RWPE1 (cell line): ENCODE measurements at regions not wholly inside any gene's neighbourhood (a gene's known extent, or its start where the extent isn't known, plus 50 kb on each side); places are given as distances from the start of the nearest gene placed in this dataset.

Experiments
- CTCF ChIA-PET: fragments of 350-600 bp; sonication (Branson Sonifier 250); formaldehyde crosslinking; extraction: SDS; loops from one replicate; lab custom pipeline; 2021; lab: Yijun Ruan, JAX
- POLR2A ChIA-PET: fragments of 400-600 bp; formaldehyde crosslinking; extraction: SDS; loops from one replicate; lab custom pipeline; 2020; ENCODE audit warnings: antibody characterized with exemption; ENCODE audit not compliant: low non-redundant PET; lab: Yijun Ruan, JAX
- DNase-seq: peaks from one replicate; pipeline ENCODE4 v3.0.0; 2012; ENCODE audit warnings: low spot score
- H3K27ac ChIP-seq: fragments of 450-650 bp; 2 replicates; pipeline ENCODE4 v1.5.1; 2017
- TF ChIP-seq, protein P1 (sequence below): fragments of 450-650 bp; conservative IDR thresholded peaks from 2 replicates; pipeline ENCODE4 v1.5.1; 2017; ENCODE audit warnings: low read depth, mild to moderate bottlenecking

- ChIA-PET CTCF (no interaction called here), POLR2A (no interaction called here)
- H3K27ac ChIP-seq, result no peak overlapping the region
- DNase-seq, result no peak
- TF ChIP-seq, protein P1, sequence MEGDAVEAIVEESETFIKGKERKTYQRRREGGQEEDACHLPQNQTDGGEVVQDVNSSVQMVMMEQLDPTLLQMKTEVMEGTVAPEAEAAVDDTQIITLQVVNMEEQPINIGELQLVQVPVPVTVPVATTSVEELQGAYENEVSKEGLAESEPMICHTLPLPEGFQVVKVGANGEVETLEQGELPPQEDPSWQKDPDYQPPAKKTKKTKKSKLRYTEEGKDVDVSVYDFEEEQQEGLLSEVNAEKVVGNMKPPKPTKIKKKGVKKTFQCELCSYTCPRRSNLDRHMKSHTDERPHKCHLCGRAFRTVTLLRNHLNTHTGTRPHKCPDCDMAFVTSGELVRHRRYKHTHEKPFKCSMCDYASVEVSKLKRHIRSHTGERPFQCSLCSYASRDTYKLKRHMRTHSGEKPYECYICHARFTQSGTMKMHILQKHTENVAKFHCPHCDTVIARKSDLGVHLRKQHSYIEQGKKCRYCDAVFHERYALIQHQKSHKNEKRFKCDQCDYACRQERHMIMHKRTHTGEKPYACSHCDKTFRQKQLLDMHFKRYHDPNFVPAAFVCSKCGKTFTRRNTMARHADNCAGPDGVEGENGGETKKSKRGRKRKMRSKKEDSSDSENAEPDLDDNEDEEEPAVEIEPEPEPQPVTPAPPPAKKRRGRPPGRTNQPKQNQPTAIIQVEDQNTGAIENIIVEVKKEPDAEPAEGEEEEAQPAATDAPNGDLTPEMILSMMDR, result no peak
These were observed 251.5 kb upstream of the NR2F2 start for GRCh38 chr15:96079041-96079440.

DNA sequence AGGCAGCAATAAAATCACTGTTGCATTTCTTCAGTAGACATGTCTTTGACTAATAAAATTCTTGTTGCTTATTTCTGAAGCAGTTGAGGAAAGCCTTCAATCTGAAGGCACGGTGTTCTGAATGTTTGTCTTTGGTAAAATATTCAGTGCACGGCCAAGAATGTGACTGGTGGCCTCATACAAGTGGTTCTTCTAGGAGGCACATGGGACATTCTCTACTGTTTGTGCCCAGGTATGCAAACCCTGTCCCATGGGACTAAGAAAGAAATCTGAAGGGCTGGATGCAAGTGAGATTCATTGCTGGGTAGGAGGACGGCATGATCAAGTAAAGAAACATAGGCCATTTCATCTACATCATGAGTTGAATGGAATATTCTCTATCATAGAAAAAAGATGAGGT lies 250.6 kb upstream of the NR2F2 start:
- no peak for DNase-seq
- ChIA-PET CTCF (no interaction called here), POLR2A (no interaction called here)
- no peak overlapping the region for H3K27ac ChIP-seq
- TF ChIP-seq, protein P1, result no peak

DNA sequence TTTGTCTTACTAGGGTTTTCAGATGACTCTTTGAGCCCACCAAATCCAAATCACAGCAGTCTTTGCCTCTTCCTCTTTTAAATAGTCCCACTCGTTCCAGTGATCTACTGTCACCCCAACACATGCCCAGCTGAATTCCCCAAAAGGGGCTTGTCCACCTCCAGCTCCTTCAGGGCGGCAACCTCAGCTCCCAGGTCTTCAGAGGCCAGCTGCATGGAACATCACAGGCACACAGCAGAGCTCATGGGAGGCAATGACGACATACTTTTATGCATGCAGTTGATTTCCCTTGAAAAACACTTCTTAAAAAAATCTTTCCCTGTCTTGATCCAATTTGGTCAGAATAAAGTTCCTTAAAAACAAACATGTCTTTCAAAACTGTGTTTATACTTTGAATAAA lies 244.3 kb upstream of the NR2F2 start:
- H3K27ac ChIP-seq, result no peak overlapping the region
- DNase-seq, result no peak
- POLR2A ChIA-PET, result no interaction called here
- TF ChIP-seq, protein P1, result no peak
- CTCF ChIA-PET, result no interaction called here

- DNase-seq, result no peak
- ChIA-PET CTCF (no interaction called here), POLR2A (no interaction called here)
- TF ChIP-seq, protein P1, result no peak
- no peak overlapping the region for H3K27ac ChIP-seq
These were observed 243.2 kb upstream of the NR2F2 start for GRCh38 chr15:96087180-96087884.

- CTCF ChIA-PET, result no interaction called here
- H3K27ac ChIP-seq, result no peak overlapping the region
- DNase-seq, result no peak
These were observed 241.8 kb upstream of the NR2F2 start for GRCh38 chr15:96088650-96089049.

DNA sequence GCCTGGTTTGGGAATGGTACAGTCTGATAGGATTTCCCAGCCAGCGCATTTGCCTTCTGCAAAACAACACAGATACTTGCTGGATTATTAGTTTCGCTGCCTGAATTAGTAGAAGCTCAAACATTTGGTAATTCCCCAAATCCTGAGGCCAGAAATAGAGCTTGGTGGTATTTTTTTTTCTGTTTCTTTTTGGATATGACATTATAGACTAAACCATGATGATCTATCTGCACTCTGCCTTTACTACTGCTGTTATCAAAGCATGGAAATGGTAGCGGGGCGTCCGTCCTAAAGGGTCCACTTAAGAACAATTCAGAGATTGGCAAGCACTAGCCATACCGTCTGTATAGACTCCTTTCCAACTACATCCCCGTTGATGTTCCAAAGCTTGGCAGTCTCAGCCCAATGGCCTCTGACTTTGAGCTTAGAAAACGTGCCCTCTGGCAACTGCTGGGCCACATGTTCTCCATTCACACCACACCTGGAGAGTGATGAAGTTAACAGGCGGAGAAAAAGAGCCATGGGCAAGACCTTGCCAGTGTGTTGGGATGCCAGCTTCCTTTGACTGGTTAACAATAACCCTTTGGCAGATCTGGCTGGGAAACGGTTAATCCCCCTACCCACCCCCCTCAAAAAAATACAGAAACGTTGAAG lies 241.0 kb upstream of the NR2F2 start:
- no peak for DNase-seq
- TF ChIP-seq, protein P1, result no peak
- ChIA-PET POLR2A (no interaction called here), CTCF (no interaction called here)
- no peak overlapping the region for H3K27ac ChIP-seq

More at GRCh38 chr15:96088650-96089049, 241.8 kb upstream of the NR2F2 start:
- POLR2A ChIA-PET, result no interaction called here
- TF ChIP-seq, protein P1, result no peak
